ENCODE measurements at regions not wholly inside any gene's neighbourhood (a gene's known extent, or its start where the extent isn't known, plus 50 kb on each side); places are given as distances from the start of the nearest gene placed in this dataset.

DNA sequence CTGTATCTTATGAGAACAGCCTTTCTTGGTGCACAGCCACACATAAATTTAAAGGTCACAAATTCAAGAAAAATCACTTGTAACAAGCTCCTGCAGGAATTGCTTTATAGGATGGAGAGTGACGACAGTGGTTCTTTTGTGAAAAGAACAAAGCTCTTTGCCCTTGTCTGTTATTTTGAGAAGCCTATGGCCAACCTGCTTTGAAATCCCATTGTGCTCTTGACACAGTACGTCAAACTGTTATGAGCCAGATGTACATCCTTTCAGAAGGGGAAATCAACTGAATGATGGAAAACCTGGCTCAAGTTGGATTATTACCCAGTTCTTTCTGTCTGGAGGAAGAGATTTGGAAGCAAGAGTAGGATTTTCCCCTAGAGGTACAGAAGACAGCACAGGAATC lies 1454.2 kb downstream of the ARAP2 start:
- H3K27ac Mint-ChIP-seq = no peak overlapping the region
- DNase-seq (no peak), ATAC-seq (ENCODE audit: low read depth) (no peak)
- no peaks in the 10 kb centered on the region for H3K4me1 Mint-ChIP-seq
- no peaks in the 10 kb centered on the region for H3K36me3 Mint-ChIP-seq (ENCODE audit: low read depth)
- H3K4me3 Mint-ChIP-seq = no peak overlapping the region
- peaks cover 12% of the 10 kb centered on the region for H3K9me3 Mint-ChIP-seq
- intact Hi-C loops (cut with micrococcal nuclease) = no loop called here
- no peak for TF ChIP-seq CTCF (IDR thresholded peaks at IDR 0.05)
- no peaks in the 10 kb centered on the region for H3K27me3 Mint-ChIP-seq
- ChIA-PET POLR2A (no interaction called here), CTCF (no interaction called here)

- Mint-ChIP-seq H3K27ac (no peak overlapping the region), H3K27me3 (no peaks in the 10 kb centered on the region), H3K4me3 (no peak overlapping the region), H3K36me3 (ENCODE audit: low read depth) (no peaks in the 10 kb centered on the region), H3K4me1 (no peaks in the 10 kb centered on the region), H3K9me3 (peaks cover 12% of the 10 kb centered on the region)
- DNase-seq = no peak
- ChIA-PET CTCF (no interaction called here), POLR2A (no interaction called here)
- no peak for TF ChIP-seq CTCF (IDR thresholded peaks at IDR 0.05)
- intact Hi-C loops (cut with micrococcal nuclease) = no loop called here
- ATAC-seq (ENCODE audit: low read depth) = no peak
Measured at GRCh38 chr4:34791209-34791608, 1453.1 kb downstream of the ARAP2 start.

GRCh38 chr4:34800953-34801352 lies 1443.4 kb downstream of the ARAP2 start:
- no peak for TF ChIP-seq CTCF (IDR thresholded peaks at IDR 0.05)
- H3K27me3 Mint-ChIP-seq = no peaks in the 10 kb centered on the region
- POLR2A ChIA-PET = no interaction called here
- CTCF ChIA-PET = no interaction called here
- no peak for DNase-seq
- ATAC-seq (ENCODE audit: low read depth) = no peak
- H3K4me3 Mint-ChIP-seq = no peak overlapping the region
- H3K4me1 Mint-ChIP-seq = no peaks in the 10 kb centered on the region
- no peaks in the 10 kb centered on the region for H3K36me3 Mint-ChIP-seq (ENCODE audit: low read depth)
- intact Hi-C loops (cut with micrococcal nuclease) = no loop called here
- no peak overlapping the region for H3K27ac Mint-ChIP-seq
- peaks cover 13% of the 10 kb centered on the region for H3K9me3 Mint-ChIP-seq

GRCh38 chr4:34814266-34814665 lies 1430.0 kb downstream of the ARAP2 start:
- ChIA-PET POLR2A (no interaction called here), CTCF (no interaction called here)
- TF ChIP-seq CTCF (IDR thresholded peaks at IDR 0.05) = no peak
- no peak overlapping the region for H3K27ac Mint-ChIP-seq
- H3K27me3 Mint-ChIP-seq = no peaks in the 10 kb centered on the region
- DNase-seq = no peak
- H3K4me1 Mint-ChIP-seq = no peaks in the 10 kb centered on the region
- H3K36me3 Mint-ChIP-seq (ENCODE audit: low read depth) = no peaks in the 10 kb centered on the region
- ATAC-seq (ENCODE audit: low read depth) = no peak
- H3K4me3 Mint-ChIP-seq = no peak overlapping the region
- H3K9me3 Mint-ChIP-seq = peaks cover 8% of the 10 kb centered on the region
- intact Hi-C loops (cut with micrococcal nuclease) = no loop called here

GRCh38 chr4:34824515-34824914 lies 1419.8 kb downstream of the ARAP2 start:
- DNase-seq (no peak), ATAC-seq (ENCODE audit: low read depth) (no peak)
- no peaks in the 10 kb centered on the region for H3K36me3 Mint-ChIP-seq (ENCODE audit: low read depth)
- no peak overlapping the region for H3K27ac Mint-ChIP-seq
- ChIA-PET POLR2A (no interaction called here), CTCF (no interaction called here)
- intact Hi-C loops (cut with micrococcal nuclease) = no loop called here
- no peak overlapping the region for H3K4me3 Mint-ChIP-seq
- peaks cover 6% of the 10 kb centered on the region for H3K9me3 Mint-ChIP-seq
- no peaks in the 10 kb centered on the region for H3K27me3 Mint-ChIP-seq
- no peak for TF ChIP-seq CTCF (IDR thresholded peaks at IDR 0.05)
- no peaks in the 10 kb centered on the region for H3K4me1 Mint-ChIP-seq

Measured in activated B cell treated with CpG ODN at 0.5 μM for 24 hours (primary cell).